ENCODE measurements at regions not wholly inside any gene's neighbourhood (a gene's known extent, or its start where the extent isn't known, plus 50 kb on each side); places are given as distances from the start of the nearest gene placed in this dataset.

- no peak for TF ChIP-seq GATA2 (IDR thresholded peaks at IDR 0.05; ENCODE audit: low read depth, low read length)
- TF ChIP-seq GATA3 (IDR thresholded peaks at IDR 0.05; ENCODE audit: low read depth, low read length) = no peak
Observed at GRCh38 chr13:65287405-65287804, 1942.7 kb downstream of the PCDH9 start.
